ENCODE measurements at regions not wholly inside any gene's neighbourhood (a gene's known extent, or its start where the extent isn't known, plus 50 kb on each side); places are given as distances from the start of the nearest gene placed in this dataset.

- no peak for TF ChIP-seq CTCF (IDR thresholded peaks at IDR 0.05; ENCODE audit: extremely low read depth in 1 of 2, insufficient read depth in 1 of 2, low read depth in 1 of 2, low read length in 2 of 2)
- no peak for TF ChIP-seq POLR2A (IDR thresholded peaks at IDR 0.05; ENCODE audit: low read depth, low read length)
These were observed 268.8 kb upstream of the PRDM1 start for GRCh38 chr6:105817370-105817769.
